Vagina (tissue), 2 donors: ENCODE measurements at regions not wholly inside any gene's neighbourhood (a gene's known extent, or its start where the extent isn't known, plus 50 kb on each side); places are given as distances from the start of the nearest gene placed in this dataset.

Experiments
- DNase-seq, 2 donors: peaks; one replicate each; pipeline ENCODE4 v3.0.0-alpha.2; 2017; ENCODE audit errors: extremely low spot score in 2 of 2
- H3K27ac ChIP-seq: fragments of 200-600 bp; sonication (generic); one replicate; pipeline ENCODE4 v1.5.1; 2019
- H3K27me3 ChIP-seq: fragments of 200-600 bp; sonication (generic); one replicate; pipeline ENCODE4 v1.5.1; 2019
- H3K36me3 ChIP-seq, 2 donors: fragments of 200-600 bp; sonication (generic); one replicate each; pipeline ENCODE4 v1.5.1; 2017 to 2019
- H3K4me1 ChIP-seq: fragments of 200-600 bp; sonication (generic); one replicate; pipeline ENCODE4 v1.5.1; 2019
- H3K4me3 ChIP-seq, 2 donors: fragments of 200-600 bp; sonication (generic); 1 replicate in 1 of 2; 2 replicates in 1 of 2; pipeline ENCODE4 v1.5.1; 2016 to 2019
- H3K9me3 ChIP-seq: fragments of 200-600 bp; sonication (generic); one replicate; pipeline ENCODE4 v1.5.1; 2019
- CTCF ChIP-seq, 3 experiments: fragments of 450-650 bp in 2 of 3; fragments of 200-600 bp in 1 of 3; sonication (generic) in 1 of 3; IDR thresholded peaks; one replicate each; pipeline ENCODE4 v1.5.1; 2017 to 2019; ENCODE audit warnings: antibody characterized with exemption in 3 of 3, mild to moderate bottlenecking in 2 of 3, moderate library complexity in 2 of 3
- POLR2A ChIP-seq, 2 donors: fragments of 450-650 bp; IDR thresholded peaks; one replicate each; pipeline ENCODE4 v1.6.1; 2017; ENCODE audit warnings: antibody characterized with exemption in 2 of 2, mild to moderate bottlenecking in 2 of 2, moderate library complexity in 2 of 2
- POLR2AphosphoS5 ChIP-seq, 2 donors: sonication (generic); formaldehyde crosslinking; IDR thresholded peaks; one replicate each; pipeline ENCODE4 v1.9.0; 2017; ENCODE audit warnings: antibody characterized with exemption in 2 of 2, mild to moderate bottlenecking in 2 of 2, low read depth in 1 of 2; ENCODE audit not compliant: insufficient read depth in 1 of 2
- intact Hi-C: fragments of 100-400 bp; cut with DNase I; formaldehyde crosslinking; loops from one replicate; pipeline ENCODE4 v1.15.1; 2023

GRCh38 chr14:71286126-71286525 is 378.9 kb downstream of the PCNX1 start:
- H3K27ac ChIP-seq: no peak overlapping the region
- H3K9me3 ChIP-seq: no peaks in the 10 kb centered on the region
- TF ChIP-seq CTCF (IDR thresholded peaks at IDR 0.05) (no peak), POLR2A (IDR thresholded peaks at IDR 0.05) (no peak), POLR2AphosphoS5 (IDR thresholded peaks at IDR 0.05; ENCODE audit: insufficient read depth in 1 of 2, low read depth in 1 of 2) (no peak)
- H3K4me3 ChIP-seq: no peak overlapping the region
- no peaks in the 10 kb centered on the region for H3K36me3 ChIP-seq
- DNase-seq: no peak
- no peaks in the 10 kb centered on the region for H3K4me1 ChIP-seq
- intact Hi-C loops: no loop called here
- no peaks in the 10 kb centered on the region for H3K27me3 ChIP-seq

- Histone ChIP-seq H3K9me3 (no peaks in the 10 kb centered on the region), H3K4me3 (no peak overlapping the region), H3K27me3 (no peaks in the 10 kb centered on the region), H3K27ac (no peak overlapping the region), H3K36me3 (no peaks in the 10 kb centered on the region), H3K4me1 (no peaks in the 10 kb centered on the region)
- no peak for TF ChIP-seq POLR2AphosphoS5 (IDR thresholded peaks at IDR 0.05; ENCODE audit: insufficient read depth in 1 of 2, low read depth in 1 of 2)
- no peak for TF ChIP-seq POLR2A (IDR thresholded peaks at IDR 0.05)
- TF ChIP-seq CTCF (IDR thresholded peaks at IDR 0.05): no peak
- intact Hi-C loops: no loop called here
- DNase-seq: no peak
Observed at GRCh38 chr14:71287567-71287966, 380.3 kb downstream of the PCNX1 start.

GRCh38 chr14:71289536-71289935 is 382.3 kb downstream of the PCNX1 start:
- no peaks in the 10 kb centered on the region for H3K9me3 ChIP-seq
- H3K4me1 ChIP-seq: no peaks in the 10 kb centered on the region
- no peaks in the 10 kb centered on the region for H3K36me3 ChIP-seq
- DNase-seq: no peak
- H3K27ac ChIP-seq: no peak overlapping the region
- intact Hi-C loops: no loop called here
- no peaks in the 10 kb centered on the region for H3K27me3 ChIP-seq
- no peak overlapping the region for H3K4me3 ChIP-seq
- TF ChIP-seq POLR2AphosphoS5 (IDR thresholded peaks at IDR 0.05; ENCODE audit: insufficient read depth in 1 of 2, low read depth in 1 of 2) (no peak), POLR2A (IDR thresholded peaks at IDR 0.05) (no peak), CTCF (IDR thresholded peaks at IDR 0.05) (no peak)

- no peaks in the 10 kb centered on the region for H3K27me3 ChIP-seq
- DNase-seq: no peak
- no peak overlapping the region for H3K4me3 ChIP-seq
- H3K36me3 ChIP-seq: no peaks in the 10 kb centered on the region
- TF ChIP-seq POLR2AphosphoS5 (IDR thresholded peaks at IDR 0.05; ENCODE audit: insufficient read depth in 1 of 2, low read depth in 1 of 2): no peak
- TF ChIP-seq CTCF (IDR thresholded peaks at IDR 0.05): no peak
- no peak for TF ChIP-seq POLR2A (IDR thresholded peaks at IDR 0.05)
- no peaks in the 10 kb centered on the region for H3K9me3 ChIP-seq
- no peak overlapping the region for H3K27ac ChIP-seq
- intact Hi-C loops: no loop called here
- no peaks in the 10 kb centered on the region for H3K4me1 ChIP-seq
Observed at GRCh38 chr14:71290301-71290700, 383.0 kb downstream of the PCNX1 start.

- Histone ChIP-seq H3K27ac (no peak overlapping the region), H3K27me3 (no peaks in the 10 kb centered on the region)
Observed at GRCh38 chr14:71290960-71291466, 383.8 kb downstream of the PCNX1 start.

More at GRCh38 chr14:71290960-71291466, 383.8 kb downstream of the PCNX1 start:
- intact Hi-C loops: no loop called here
- no peaks in the 10 kb centered on the region for H3K9me3 ChIP-seq
- DNase-seq: no peak
- H3K4me1 ChIP-seq: no peaks in the 10 kb centered on the region
- H3K36me3 ChIP-seq: no peaks in the 10 kb centered on the region
- H3K4me3 ChIP-seq: no peak overlapping the region
- no peak for TF ChIP-seq CTCF (IDR thresholded peaks at IDR 0.05)
- TF ChIP-seq POLR2A (IDR thresholded peaks at IDR 0.05): no peak
- TF ChIP-seq POLR2AphosphoS5 (IDR thresholded peaks at IDR 0.05; ENCODE audit: insufficient read depth in 1 of 2, low read depth in 1 of 2): no peak
